ENCODE measurements at regions not wholly inside any gene's neighbourhood (a gene's known extent, or its start where the extent isn't known, plus 50 kb on each side); places are given as distances from the start of the nearest gene placed in this dataset.

DNA sequence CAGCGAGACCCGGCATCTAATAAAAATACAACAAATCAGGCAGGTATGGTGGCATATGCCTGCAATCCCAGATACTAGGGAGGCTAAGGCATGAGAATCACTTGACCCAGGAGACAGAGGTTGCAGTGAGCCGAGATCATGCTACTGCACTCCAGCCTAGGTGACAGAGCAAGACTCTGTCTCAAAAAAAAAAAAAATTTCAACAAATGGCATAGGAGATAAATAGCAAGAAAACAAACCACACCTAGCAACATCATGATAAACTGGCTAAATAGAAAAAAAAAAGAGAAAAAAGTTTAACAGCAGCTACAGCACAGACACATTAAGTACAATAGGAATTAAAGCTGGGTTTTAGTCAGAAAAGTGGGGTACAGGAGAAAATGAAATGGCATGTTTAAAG lies 1034.6 kb upstream of the LRRN3 start:
- TF ChIP-seq, protein P1, sequence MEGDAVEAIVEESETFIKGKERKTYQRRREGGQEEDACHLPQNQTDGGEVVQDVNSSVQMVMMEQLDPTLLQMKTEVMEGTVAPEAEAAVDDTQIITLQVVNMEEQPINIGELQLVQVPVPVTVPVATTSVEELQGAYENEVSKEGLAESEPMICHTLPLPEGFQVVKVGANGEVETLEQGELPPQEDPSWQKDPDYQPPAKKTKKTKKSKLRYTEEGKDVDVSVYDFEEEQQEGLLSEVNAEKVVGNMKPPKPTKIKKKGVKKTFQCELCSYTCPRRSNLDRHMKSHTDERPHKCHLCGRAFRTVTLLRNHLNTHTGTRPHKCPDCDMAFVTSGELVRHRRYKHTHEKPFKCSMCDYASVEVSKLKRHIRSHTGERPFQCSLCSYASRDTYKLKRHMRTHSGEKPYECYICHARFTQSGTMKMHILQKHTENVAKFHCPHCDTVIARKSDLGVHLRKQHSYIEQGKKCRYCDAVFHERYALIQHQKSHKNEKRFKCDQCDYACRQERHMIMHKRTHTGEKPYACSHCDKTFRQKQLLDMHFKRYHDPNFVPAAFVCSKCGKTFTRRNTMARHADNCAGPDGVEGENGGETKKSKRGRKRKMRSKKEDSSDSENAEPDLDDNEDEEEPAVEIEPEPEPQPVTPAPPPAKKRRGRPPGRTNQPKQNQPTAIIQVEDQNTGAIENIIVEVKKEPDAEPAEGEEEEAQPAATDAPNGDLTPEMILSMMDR (IDR thresholded peaks at IDR 0.05; ENCODE audit: low read length) = no peak
- no peak for TF ChIP-seq EZH2 (IDR thresholded peaks at IDR 0.05; ENCODE audit: borderline replicate concordance, low read length)
